Esophagus squamous epithelium (tissue), 5 donors: ENCODE measurements at regions not wholly inside any gene's neighbourhood (a gene's known extent, or its start where the extent isn't known, plus 50 kb on each side); places are given as distances from the start of the nearest gene placed in this dataset.

Experiments used
- DNase-seq: peaks from one replicate; lab custom pipeline; 2025; lab: John Stamatoyannopoulos, UW
- H3K27ac ChIP-seq, 4 donors: fragments of 200-600 bp; sonication (generic); one replicate each; pipeline ENCODE4 v1.5.1; 2016 to 2019; ENCODE audit warnings: mild to moderate bottlenecking in 1 of 4
- H3K27me3 ChIP-seq, 4 donors: fragments of 200-600 bp; sonication (generic); 1 replicate in 3 of 4; 2 replicates in 1 of 4; pipeline versions ENCODE4 v1.5.1 to v1.6.0; 2017 to 2021; ENCODE audit warnings: antibody characterized with exemption in 1 of 4
- H3K36me3 ChIP-seq, 3 donors: fragments of 200-600 bp; sonication (generic); one replicate each; pipeline ENCODE4 v1.5.1; 2016 to 2019
- H3K4me1 ChIP-seq, 3 donors: fragments of 200-600 bp; sonication (generic); one replicate each; pipeline ENCODE4 v1.5.1; 2017 to 2019
- H3K4me3 ChIP-seq, 4 donors: fragments of 200-600 bp; sonication (generic); 1 replicate in 3 of 4; 2 replicates in 1 of 4; pipeline ENCODE4 v1.5.1; 2016 to 2019; ENCODE audit warnings: mild to moderate bottlenecking in 2 of 4, moderate library complexity in 1 of 4
- H3K9me3 ChIP-seq, 3 donors: fragments of 200-600 bp; sonication (generic); one replicate each; pipeline ENCODE4 v1.5.1; 2016 to 2019
- CTCF ChIP-seq, 6 experiments: fragments of 450-650 bp in 4 of 6; fragments of 200-600 bp in 2 of 6; sonication (generic) in 2 of 6; IDR thresholded peaks; one replicate each; pipeline ENCODE4 v1.5.1; 2016 to 2019; ENCODE audit warnings: antibody characterized with exemption in 6 of 6, mild to moderate bottlenecking in 4 of 6, moderate library complexity in 4 of 6
- POLR2A ChIP-seq, 4 donors: fragments of 450-650 bp; IDR thresholded peaks; one replicate each; pipeline ENCODE4 v1.6.1; 2017; ENCODE audit warnings: antibody characterized with exemption in 4 of 4, mild to moderate bottlenecking in 4 of 4, moderate library complexity in 3 of 4
- WGBS, 2 donors: methylation state at CpG; one replicate each; pipeline ENCODE4 v1.1.5; 2018; 5-methylcytosine and 5-hydroxymethylcytosine counted together
- intact Hi-C: fragments of 100-400 bp; cut with DNase I; formaldehyde crosslinking; loops from one replicate; pipeline ENCODE4 v1.15.0; 2022
- donor health status: DM: yes; HTN: yes; CAD: no.

GRCh38 chr9:102206432-102206831 is 468.0 kb upstream of the GRIN3A start:
- Histone ChIP-seq H3K27me3 (no peaks in the 10 kb centered on the region), H3K27ac (no peak overlapping the region), H3K4me1 (no peaks in the 10 kb centered on the region), H3K9me3 (no peaks in the 10 kb centered on the region), H3K4me3 (no peak overlapping the region), H3K36me3 (no peaks in the 10 kb centered on the region)
- WGBS, 2 donors, result 74 to 81% methylated on average over 4 of the region's 4 CpGs
- intact Hi-C loops, result no loop called here
- no peak for DNase-seq
- TF ChIP-seq CTCF (IDR thresholded peaks at IDR 0.05), result no peak
- no peak for TF ChIP-seq POLR2A (IDR thresholded peaks at IDR 0.05)

GRCh38 chr9:102205251-102205650 is 466.8 kb upstream of the GRIN3A start:
- intact Hi-C loops, result no loop called here
- 60 to 74% methylated on average over 2 of the region's 2 CpGs for WGBS, 2 donors

GRCh38 chr9:102202126-102202525 is 463.7 kb upstream of the GRIN3A start:
- no peaks in the 10 kb centered on the region for H3K36me3 ChIP-seq
- no peaks in the 10 kb centered on the region for H3K9me3 ChIP-seq
- H3K27me3 ChIP-seq, result no peaks in the 10 kb centered on the region
- 20 to 51% methylated on average over 1 of the region's 1 CpG for whole genome bisulfite sequencing, 2 donors
- intact Hi-C loops, result no loop called here
- TF ChIP-seq POLR2A (IDR thresholded peaks at IDR 0.05) (no peak), CTCF (IDR thresholded peaks at IDR 0.05) (no peak)
- DNase-seq, result no peak
- H3K27ac ChIP-seq, result no peak overlapping the region
- no peak overlapping the region for H3K4me3 ChIP-seq
- H3K4me1 ChIP-seq, result no peaks in the 10 kb centered on the region

More at GRCh38 chr9:102205251-102205650, 466.8 kb upstream of the GRIN3A start:
- Histone ChIP-seq H3K4me1 (no peaks in the 10 kb centered on the region), H3K9me3 (no peaks in the 10 kb centered on the region), H3K27ac (no peak overlapping the region), H3K4me3 (no peak overlapping the region), H3K27me3 (no peaks in the 10 kb centered on the region), H3K36me3 (no peaks in the 10 kb centered on the region)
- TF ChIP-seq POLR2A (IDR thresholded peaks at IDR 0.05), result no peak
- TF ChIP-seq CTCF (IDR thresholded peaks at IDR 0.05), result no peak
- DNase-seq, result no peak

GRCh38 chr9:102185962-102186361 is 447.5 kb upstream of the GRIN3A start:
- Histone ChIP-seq H3K9me3 (no peaks in the 10 kb centered on the region), H3K4me3 (no peak overlapping the region), H3K27ac (no peak overlapping the region), H3K27me3 (no peaks in the 10 kb centered on the region), H3K36me3 (no peaks in the 10 kb centered on the region), H3K4me1 (no peaks in the 10 kb centered on the region)
- DNase-seq, result no peak
- WGBS, 2 donors, result 29 to 53% methylated on average over 1 of the region's 1 CpG
- intact Hi-C loops, result no loop called here
- TF ChIP-seq POLR2A (IDR thresholded peaks at IDR 0.05) (no peak), CTCF (IDR thresholded peaks at IDR 0.05) (no peak)

- no peak for TF ChIP-seq POLR2A (IDR thresholded peaks at IDR 0.05)
- no peak for TF ChIP-seq CTCF (IDR thresholded peaks at IDR 0.05)
- Histone ChIP-seq H3K4me1 (no peaks in the 10 kb centered on the region), H3K27me3 (no peaks in the 10 kb centered on the region), H3K4me3 (no peak overlapping the region), H3K36me3 (no peaks in the 10 kb centered on the region), H3K27ac (no peak overlapping the region), H3K9me3 (no peaks in the 10 kb centered on the region)
- 69 to 72% methylated on average over 2 of the region's 2 CpGs for WGBS, 2 donors
- intact Hi-C loops, result no loop called here
- DNase-seq, result no peak
Observed at GRCh38 chr9:102185371-102185770, 446.9 kb upstream of the GRIN3A start.
